ENCODE measurements at regions not wholly inside any gene's neighbourhood (a gene's known extent, or its start where the extent isn't known, plus 50 kb on each side); places are given as distances from the start of the nearest gene placed in this dataset.

DNA sequence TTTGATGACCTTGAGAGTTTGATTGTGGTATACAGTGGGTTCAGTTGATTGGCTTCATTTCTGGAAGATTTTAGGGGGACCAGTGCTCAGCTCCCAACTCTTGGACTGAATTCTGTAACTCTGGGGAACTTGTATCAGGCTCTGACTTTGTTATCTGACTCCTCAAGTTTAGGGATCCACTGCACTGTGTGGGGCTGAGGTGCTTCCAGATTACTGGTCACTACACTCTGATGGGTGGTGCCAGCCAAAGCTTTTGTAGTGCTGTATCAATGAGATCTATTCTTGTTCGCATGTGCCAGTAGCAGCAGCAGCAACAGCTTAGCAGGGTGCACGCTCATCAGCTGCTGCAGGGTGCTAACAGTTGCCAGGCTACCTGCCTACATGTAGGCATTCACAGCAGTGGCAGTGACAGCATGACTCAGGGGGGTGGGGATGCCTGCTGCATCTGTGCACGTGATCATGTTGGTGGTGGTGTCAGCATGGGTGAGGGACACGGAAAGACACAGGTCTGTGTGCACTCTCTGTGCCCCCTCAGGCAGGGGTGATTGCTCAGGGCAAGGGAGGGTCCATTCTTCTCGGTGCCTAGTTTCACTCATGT, 438.8 kb upstream of the SEMA6A start:
- DNase-seq (ENCODE audit: insufficient read length), result no peak
- FAIRE-seq, result no peak

DNA sequence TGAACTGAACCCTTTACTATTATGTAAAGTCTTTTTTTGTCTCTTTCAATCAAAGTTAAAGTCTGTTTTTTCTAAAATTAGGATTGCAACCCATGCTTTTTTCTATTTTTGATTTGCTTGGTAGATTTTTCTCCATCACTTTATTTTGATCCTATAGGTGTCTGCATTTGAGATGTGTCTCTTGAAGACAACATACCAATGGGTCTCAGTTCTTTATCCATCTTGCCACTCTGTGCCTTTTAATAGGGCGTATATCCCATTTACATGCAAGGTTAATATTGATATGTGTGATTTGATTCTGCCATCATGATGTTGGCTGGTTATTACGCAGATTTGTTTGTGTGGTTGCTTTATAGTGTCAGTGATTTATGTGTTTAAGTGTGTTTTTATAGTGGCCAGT, 436.0 kb upstream of the SEMA6A start:
- TF ChIP-seq TAF1 (IDR thresholded peaks at IDR 0.05; ENCODE audit: borderline replicate concordance, low read depth, low read length), result no peak
- TF ChIP-seq POLR2AphosphoS5 (IDR thresholded peaks at IDR 0.05; ENCODE audit: low read depth, low read length), result no peak
- no peak for TF ChIP-seq POLR2A (IDR thresholded peaks at IDR 0.05; ENCODE audit: low read depth, low read length)
- no peak for DNase-seq (ENCODE audit: insufficient read length)
- FAIRE-seq, result no peak

More for the DNA sequence above, 438.8 kb upstream of the SEMA6A start:
- TF ChIP-seq TAF1 (IDR thresholded peaks at IDR 0.05; ENCODE audit: borderline replicate concordance, low read depth, low read length) (no peak), POLR2A (IDR thresholded peaks at IDR 0.05; ENCODE audit: low read depth, low read length) (no peak), POLR2AphosphoS5 (IDR thresholded peaks at IDR 0.05; ENCODE audit: low read depth, low read length) (no peak)

DNA sequence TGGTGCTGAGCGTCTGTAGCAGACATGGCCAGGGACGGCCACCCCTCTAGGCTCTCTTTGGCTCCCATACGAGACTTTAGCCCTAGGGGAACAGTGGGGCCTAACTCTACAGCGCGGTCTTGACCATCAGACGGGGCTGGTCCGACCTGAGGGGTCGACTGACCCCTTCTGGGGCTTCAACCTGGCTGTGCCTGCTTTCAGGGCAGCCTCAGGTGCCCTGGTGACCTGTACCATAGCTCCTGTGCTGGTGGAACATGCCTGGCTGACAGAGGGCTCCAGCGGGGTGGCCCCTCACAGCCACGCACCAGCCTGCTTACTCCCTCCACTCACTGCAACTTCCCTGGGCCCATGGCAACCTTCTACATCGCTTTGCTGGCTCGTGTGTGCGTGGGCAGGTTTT, 423.4 kb upstream of the SEMA6A start:
- no peak for FAIRE-seq
- TF ChIP-seq TAF1 (IDR thresholded peaks at IDR 0.05; ENCODE audit: borderline replicate concordance, low read depth, low read length), result no peak
- no peak for TF ChIP-seq POLR2A (IDR thresholded peaks at IDR 0.05; ENCODE audit: low read depth, low read length)
- no peak for TF ChIP-seq POLR2AphosphoS5 (IDR thresholded peaks at IDR 0.05; ENCODE audit: low read depth, low read length)
- no peak for DNase-seq (ENCODE audit: insufficient read length)

DNA sequence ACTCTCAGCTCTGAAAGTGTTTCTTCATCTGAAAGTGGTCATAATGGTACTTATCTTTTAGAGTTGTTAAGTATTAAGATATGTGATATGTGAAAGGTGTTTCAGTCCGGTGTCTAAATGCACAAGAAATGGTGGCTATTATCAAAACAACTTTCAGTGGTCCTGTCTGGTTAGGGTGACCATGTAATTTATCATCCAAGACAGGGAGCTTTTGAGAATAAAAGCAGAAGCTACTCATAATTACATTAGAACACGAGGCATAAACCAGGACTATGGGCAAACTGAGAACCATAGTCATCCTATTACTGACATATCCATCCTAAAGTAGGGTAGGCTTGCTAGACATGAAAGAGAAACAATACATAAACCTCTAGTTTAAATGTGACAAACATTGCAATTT, 418.1 kb upstream of the SEMA6A start:
- DNase-seq (ENCODE audit: insufficient read length) (no peak), FAIRE-seq (no peak)
- TF ChIP-seq TAF1 (IDR thresholded peaks at IDR 0.05; ENCODE audit: borderline replicate concordance, low read depth, low read length) (no peak), POLR2AphosphoS5 (IDR thresholded peaks at IDR 0.05; ENCODE audit: low read depth, low read length) (no peak), POLR2A (IDR thresholded peaks at IDR 0.05; ENCODE audit: low read depth, low read length) (no peak)

DNA sequence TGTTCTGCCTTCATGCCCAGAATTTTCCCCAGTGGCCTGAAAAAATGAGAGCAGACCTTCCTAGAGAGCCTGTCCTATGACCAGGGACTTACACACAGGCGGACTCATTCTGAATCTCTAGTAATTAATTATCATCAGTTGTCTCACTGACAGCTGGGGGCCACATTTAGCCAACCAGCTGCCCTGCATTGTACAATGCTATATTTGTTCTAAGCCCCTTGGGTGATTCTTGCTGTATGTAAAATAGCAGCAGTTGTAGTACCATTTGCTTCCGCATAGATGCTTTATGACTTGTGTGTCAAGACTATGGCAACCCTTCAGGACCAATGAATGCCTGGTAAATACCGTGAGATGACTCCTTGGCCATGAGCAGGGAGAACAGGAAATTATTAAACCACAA, 415.4 kb upstream of the SEMA6A start:
- TF ChIP-seq POLR2A (IDR thresholded peaks at IDR 0.05; ENCODE audit: low read depth, low read length) (no peak), POLR2AphosphoS5 (IDR thresholded peaks at IDR 0.05; ENCODE audit: low read depth, low read length) (no peak), TAF1 (IDR thresholded peaks at IDR 0.05; ENCODE audit: borderline replicate concordance, low read depth, low read length) (no peak)
- FAIRE-seq (no peak), DNase-seq (ENCODE audit: insufficient read length) (no peak)

DNA sequence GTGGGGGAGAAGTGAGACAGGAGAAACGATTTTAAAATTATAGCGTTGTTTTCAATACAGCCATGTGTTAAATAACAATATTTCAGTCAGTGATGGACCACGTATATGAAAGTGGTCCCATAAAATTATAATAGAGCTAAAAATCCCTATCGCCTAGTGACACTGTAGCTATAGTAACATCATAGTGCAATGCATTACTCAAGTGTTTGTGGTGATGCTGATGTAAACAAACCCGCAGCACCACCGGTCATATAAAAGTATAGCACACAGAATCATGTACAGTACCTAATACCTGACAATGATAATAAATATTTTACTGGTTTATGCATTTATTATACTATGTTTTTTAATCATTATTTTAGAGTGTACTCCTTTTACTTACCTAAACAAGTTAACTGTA, 407.4 kb upstream of the SEMA6A start:
- FAIRE-seq (no peak), DNase-seq (ENCODE audit: insufficient read length) (no peak)
- TF ChIP-seq TAF1 (IDR thresholded peaks at IDR 0.05; ENCODE audit: borderline replicate concordance, low read depth, low read length) (no peak), POLR2A (IDR thresholded peaks at IDR 0.05; ENCODE audit: low read depth, low read length) (no peak), POLR2AphosphoS5 (IDR thresholded peaks at IDR 0.05; ENCODE audit: low read depth, low read length) (no peak)

DNA sequence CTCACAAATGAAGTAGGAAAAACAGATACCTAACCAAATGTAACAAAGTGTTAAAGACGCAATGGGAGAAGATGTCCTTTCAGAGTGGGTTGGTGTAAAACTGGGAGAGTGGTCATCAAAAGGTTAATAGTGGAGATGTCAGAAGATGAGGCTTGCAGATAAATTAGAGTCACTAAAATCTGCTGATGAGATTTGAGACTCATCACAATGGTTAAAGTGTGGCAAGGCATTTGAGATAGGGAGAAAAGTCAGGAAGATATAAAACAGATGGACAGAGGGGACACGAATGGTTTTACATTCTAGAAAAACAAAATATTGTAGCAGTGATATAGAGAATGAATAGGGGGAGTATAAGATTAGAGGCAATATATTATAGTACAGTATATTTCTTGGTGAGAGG, 406.0 kb upstream of the SEMA6A start:
- no peak for TF ChIP-seq POLR2A (IDR thresholded peaks at IDR 0.05; ENCODE audit: low read depth, low read length)
- no peak for TF ChIP-seq POLR2AphosphoS5 (IDR thresholded peaks at IDR 0.05; ENCODE audit: low read depth, low read length)
- no peak for TF ChIP-seq TAF1 (IDR thresholded peaks at IDR 0.05; ENCODE audit: borderline replicate concordance, low read depth, low read length)
- DNase-seq (ENCODE audit: insufficient read length) (no peak), FAIRE-seq (no peak)

DNA sequence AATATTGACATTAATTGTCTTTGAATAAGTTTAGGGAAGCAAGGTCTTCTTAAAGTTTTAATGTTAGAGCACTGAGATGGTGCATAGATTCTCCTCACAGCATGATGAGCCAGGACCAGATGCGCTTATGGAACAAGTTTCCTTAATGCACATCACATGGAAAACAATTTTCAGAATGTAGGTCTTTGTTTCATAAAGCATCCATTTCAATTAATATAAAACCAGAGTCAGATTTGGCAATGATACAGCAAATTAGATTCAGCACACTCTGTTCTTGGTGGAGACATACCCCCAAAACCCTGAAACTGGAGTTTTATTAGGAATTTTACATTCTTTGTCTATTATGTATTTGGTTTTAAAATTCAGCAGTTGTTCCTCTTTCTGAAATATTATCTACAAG, 402.1 kb upstream of the SEMA6A start:
- DNase-seq (ENCODE audit: insufficient read length) (no peak), FAIRE-seq (no peak)
- TF ChIP-seq POLR2A (IDR thresholded peaks at IDR 0.05; ENCODE audit: low read depth, low read length), result no peak
- no peak for TF ChIP-seq POLR2AphosphoS5 (IDR thresholded peaks at IDR 0.05; ENCODE audit: low read depth, low read length)
- no peak for TF ChIP-seq TAF1 (IDR thresholded peaks at IDR 0.05; ENCODE audit: borderline replicate concordance, low read depth, low read length)

DNA sequence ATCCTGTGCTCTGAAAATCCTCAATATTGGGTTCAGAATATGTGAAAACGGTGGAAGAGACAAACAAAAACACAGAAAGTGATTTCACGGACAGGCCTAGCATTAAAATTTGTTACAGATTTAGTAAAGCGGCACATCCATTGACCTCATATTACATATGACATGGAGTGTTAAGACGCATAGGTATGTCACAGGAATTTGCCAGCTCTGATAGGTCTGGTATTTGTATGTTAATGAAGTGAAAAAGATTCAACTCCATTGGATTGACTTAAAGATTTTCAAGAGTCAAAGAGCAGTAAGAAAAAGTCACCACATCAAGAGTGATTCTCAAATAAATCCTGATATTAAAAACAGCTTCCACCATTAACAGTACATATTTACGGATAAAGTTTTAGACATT, 396.5 kb upstream of the SEMA6A start:
- DNase-seq (ENCODE audit: insufficient read length), result no peak
- TF ChIP-seq POLR2AphosphoS5 (IDR thresholded peaks at IDR 0.05; ENCODE audit: low read depth, low read length) (no peak), TAF1 (IDR thresholded peaks at IDR 0.05; ENCODE audit: borderline replicate concordance, low read depth, low read length) (no peak), POLR2A (IDR thresholded peaks at IDR 0.05; ENCODE audit: low read depth, low read length) (no peak)
- FAIRE-seq, result no peak

DNA sequence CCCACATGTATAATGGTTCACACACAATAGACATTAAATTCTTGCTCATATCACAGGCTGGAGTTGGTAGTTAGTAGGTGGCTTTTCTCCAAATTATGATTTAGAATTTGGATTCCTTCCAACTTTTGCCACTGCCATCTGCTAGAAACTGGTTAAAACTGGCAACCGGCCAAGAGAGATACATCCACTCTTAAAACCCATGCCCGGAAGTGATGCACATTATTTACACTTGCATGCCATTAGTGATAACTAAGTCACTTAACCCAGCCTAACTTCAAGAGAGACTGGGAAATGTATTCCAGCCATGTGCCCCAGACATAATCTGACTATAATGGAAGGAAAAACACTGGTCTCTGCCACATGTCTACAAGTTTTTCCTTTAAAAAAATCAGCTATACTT, 395.7 kb upstream of the SEMA6A start:
- DNase-seq (ENCODE audit: insufficient read length), result no peak
- TF ChIP-seq POLR2AphosphoS5 (IDR thresholded peaks at IDR 0.05; ENCODE audit: low read depth, low read length) (no peak), TAF1 (IDR thresholded peaks at IDR 0.05; ENCODE audit: borderline replicate concordance, low read depth, low read length) (no peak), POLR2A (IDR thresholded peaks at IDR 0.05; ENCODE audit: low read depth, low read length) (no peak)
- no peak for FAIRE-seq

DNA sequence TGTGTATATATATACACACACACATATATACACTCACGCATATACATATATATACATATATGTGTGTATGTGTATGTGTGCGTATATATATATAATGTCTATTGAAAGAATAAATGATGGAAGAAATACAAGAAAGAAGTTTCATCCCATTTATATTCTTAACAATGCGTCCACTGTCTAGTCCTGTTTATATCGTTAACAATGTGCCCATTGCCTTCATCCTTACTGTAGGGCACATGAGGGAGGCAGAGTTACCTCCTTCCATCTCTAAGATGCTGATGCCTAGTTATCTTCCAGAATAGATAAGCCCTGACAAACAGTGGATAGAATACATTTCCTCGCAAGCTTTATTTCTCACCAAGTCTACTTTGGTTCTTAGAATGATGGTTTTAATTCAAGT, 389.8 kb upstream of the SEMA6A start:
- FAIRE-seq (no peak), DNase-seq (ENCODE audit: insufficient read length) (no peak)
- no peak for TF ChIP-seq POLR2A (IDR thresholded peaks at IDR 0.05; ENCODE audit: low read depth, low read length)
- no peak for TF ChIP-seq POLR2AphosphoS5 (IDR thresholded peaks at IDR 0.05; ENCODE audit: low read depth, low read length)
- no peak for TF ChIP-seq TAF1 (IDR thresholded peaks at IDR 0.05; ENCODE audit: borderline replicate concordance, low read depth, low read length)

DNA sequence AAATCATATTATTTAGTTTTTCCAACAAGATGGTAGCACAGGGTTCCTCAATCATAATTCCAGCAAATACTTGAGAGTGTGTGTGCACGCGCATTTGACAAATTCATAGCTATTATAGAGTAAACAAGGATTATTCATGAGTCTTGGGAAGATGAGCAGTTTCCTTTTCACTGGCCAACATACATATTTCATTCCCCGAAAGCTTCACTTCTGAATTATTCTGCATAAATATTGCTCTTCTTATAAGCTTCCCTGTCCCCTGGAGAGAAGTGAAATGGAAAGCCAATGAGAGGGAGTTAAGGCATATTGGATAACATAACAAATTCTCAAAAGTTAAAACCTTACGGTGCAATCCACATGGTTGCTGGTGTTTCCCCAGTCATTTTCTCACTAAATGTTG, 386.4 kb upstream of the SEMA6A start:
- TF ChIP-seq POLR2A (IDR thresholded peaks at IDR 0.05; ENCODE audit: low read depth, low read length), result no peak
- TF ChIP-seq POLR2AphosphoS5 (IDR thresholded peaks at IDR 0.05; ENCODE audit: low read depth, low read length), result no peak
- TF ChIP-seq TAF1 (IDR thresholded peaks at IDR 0.05; ENCODE audit: borderline replicate concordance, low read depth, low read length), result no peak

More for the DNA sequence above, 386.4 kb upstream of the SEMA6A start:
- DNase-seq (ENCODE audit: insufficient read length) (no peak), FAIRE-seq (no peak)

Data from GM12892 (cell line).